PC-9 (cell line): ENCODE measurements at regions not wholly inside any gene's neighbourhood (a gene's known extent, or its start where the extent isn't known, plus 50 kb on each side); places are given as distances from the start of the nearest gene placed in this dataset.

Experiments
- CTCF ChIP-seq: fragments of 200-600 bp; sonication (generic); conservative IDR thresholded peaks from 2 replicates; pipeline ENCODE4 v1.6.1; 2017; ENCODE audit warnings: mixed run types, antibody characterized with exemption, mild to moderate bottlenecking, moderate library complexity
- EZH2 ChIP-seq: fragments of 200-600 bp; sonication (generic); IDR thresholded peaks from 2 replicates; pipeline ENCODE4 v1.8.0; 2017; ENCODE audit warnings: antibody characterized with exemption, low read depth

GRCh38 chr21:35376406-35377135 lies 327.5 kb upstream of the RUNX1 start:
- no peak for TF ChIP-seq EZH2
- no peak for TF ChIP-seq CTCF
